Prostate gland (tissue), 2 donors: ENCODE measurements at regions not wholly inside any gene's neighbourhood (a gene's known extent, or its start where the extent isn't known, plus 50 kb on each side); places are given as distances from the start of the nearest gene placed in this dataset.

Experiments
- DNase-seq: peaks from one replicate; pipeline ENCODE4 v3.0.0-alpha.2; 2019; ENCODE audit warnings: low spot score
- H3K27ac ChIP-seq, 2 donors: fragments of 200-600 bp; sonication (generic); 2 replicates each; pipeline ENCODE4 v1.5.1; 2017 to 2019
- H3K27me3 ChIP-seq: fragments of 200-600 bp; sonication (generic); replicated peaks from 2 replicates; pipeline ENCODE4 v1.5.1; 2019; ENCODE audit not compliant: insufficient read depth
- H3K36me3 ChIP-seq, 2 donors: fragments of 200-600 bp; sonication (generic); 1 replicate in 1 of 2; 2 replicates in 1 of 2; pipeline versions ENCODE4 v1.5.1 to v1.8.1; 2017 to 2019
- H3K4me1 ChIP-seq: fragments of 200-600 bp; sonication (generic); replicated peaks from 2 replicates; pipeline ENCODE4 v1.5.1; 2019
- H3K4me3 ChIP-seq, 2 donors: fragments of 200-600 bp; sonication (generic); 2 replicates each; pipeline ENCODE4 v1.5.1; 2017 to 2019
- H3K9me3 ChIP-seq: fragments of 200-600 bp; sonication (generic); 2 replicates; pipeline ENCODE4 v1.5.1; 2017
- CTCF ChIP-seq, 4 experiments: fragments of 200-600 bp in 2 of 4; fragments of 450-650 bp in 2 of 4; sonication (generic) in 2 of 4; IDR thresholded peaks; 1 replicate in 3 of 4; 2 replicates in 1 of 4; pipeline ENCODE4 v1.5.1; 2016 to 2019; ENCODE audit warnings: antibody characterized with exemption in 4 of 4, mild to moderate bottlenecking in 2 of 4, moderate library complexity in 2 of 4
- POLR2A ChIP-seq: fragments of 450-650 bp; IDR thresholded peaks from one replicate; pipeline ENCODE4 v1.6.1; 2016; ENCODE audit warnings: antibody characterized with exemption, mild to moderate bottlenecking
- POLR2AphosphoS5 ChIP-seq: sonication (generic); formaldehyde crosslinking; IDR thresholded peaks from one replicate; pipeline ENCODE4 v1.6.1; 2017; ENCODE audit warnings: antibody characterized with exemption
- WGBS: methylation state at CpG from one replicate; pipeline ENCODE4 v1.1.5; 2018; 5-methylcytosine and 5-hydroxymethylcytosine counted together
- intact Hi-C: fragments of 100-400 bp; cut with DNase I; formaldehyde crosslinking; loops from one replicate; pipeline ENCODE4 v1.14.2; 2022

- H3K9me3 ChIP-seq: no peaks in the 10 kb centered on the region
- no peaks in the 10 kb centered on the region for H3K27me3 ChIP-seq
- no peaks in the 10 kb centered on the region for H3K36me3 ChIP-seq
- no peaks in the 10 kb centered on the region for H3K4me1 ChIP-seq
- H3K4me3 ChIP-seq: no peak overlapping the region
- intact Hi-C loops: no loop called here
- TF ChIP-seq CTCF (IDR thresholded peaks at IDR 0.05) (no peak), POLR2A (no peak), POLR2AphosphoS5 (no peak)
- DNase-seq: no peak
- H3K27ac ChIP-seq: no peak overlapping the region
- 50% methylated on average over 8 of the region's 8 CpGs for WGBS
These were observed 346.7 kb upstream of the RASGEF1B start for GRCh38 chr4:81818385-81818920.

- WGBS: 82% methylated on average over 3 of the region's 3 CpGs
- no peak overlapping the region for H3K27ac ChIP-seq
- no peaks in the 10 kb centered on the region for H3K36me3 ChIP-seq
- H3K27me3 ChIP-seq: no peaks in the 10 kb centered on the region
- no peaks in the 10 kb centered on the region for H3K4me1 ChIP-seq
- intact Hi-C loops: no loop called here
- TF ChIP-seq CTCF (IDR thresholded peaks at IDR 0.05): no peak
- no peak for TF ChIP-seq POLR2AphosphoS5
- TF ChIP-seq POLR2A: no peak
- H3K9me3 ChIP-seq: no peaks in the 10 kb centered on the region
- no peak for DNase-seq
- no peak overlapping the region for H3K4me3 ChIP-seq
These were observed 344.5 kb upstream of the RASGEF1B start for GRCh38 chr4:81816031-81816761.

GRCh38 chr4:81814987-81815541, 343.4 kb upstream of the RASGEF1B start:
- DNase-seq: no peak
- H3K4me3 ChIP-seq: no peak overlapping the region
- H3K4me1 ChIP-seq: no peaks in the 10 kb centered on the region
- no peaks in the 10 kb centered on the region for H3K36me3 ChIP-seq
- TF ChIP-seq POLR2AphosphoS5 (no peak), POLR2A (no peak), CTCF (IDR thresholded peaks at IDR 0.05) (no peak)
- intact Hi-C loops: no loop called here
- H3K9me3 ChIP-seq: no peaks in the 10 kb centered on the region
- H3K27me3 ChIP-seq: no peaks in the 10 kb centered on the region
- 60% methylated on average over 3 of the region's 3 CpGs for WGBS
- no peak overlapping the region for H3K27ac ChIP-seq

GRCh38 chr4:81811562-81812293, 340.0 kb upstream of the RASGEF1B start:
- no peak for TF ChIP-seq CTCF (IDR thresholded peaks at IDR 0.05)
- TF ChIP-seq POLR2A: no peak
- TF ChIP-seq POLR2AphosphoS5: no peak
- DNase-seq: no peak
- Histone ChIP-seq H3K4me3 (no peak overlapping the region), H3K9me3 (no peaks in the 10 kb centered on the region), H3K27ac (no peak overlapping the region), H3K27me3 (no peaks in the 10 kb centered on the region), H3K4me1 (no peaks in the 10 kb centered on the region), H3K36me3 (no peaks in the 10 kb centered on the region)
- intact Hi-C loops: no loop called here
- 76% methylated on average over 5 of the region's 5 CpGs for WGBS
